GM12878 (cell line): ENCODE measurements at regions not wholly inside any gene's neighbourhood (a gene's known extent, or its start where the extent isn't known, plus 50 kb on each side); places are given as distances from the start of the nearest gene placed in this dataset.

Experiments used
- CEBPZ ChIP-seq: fragments of 150-350 bp; IDR thresholded peaks from 2 replicates; pipeline ENCODE4 v1.6.1; 2016; ENCODE audit warnings: low read depth, low read length
- EP300 ChIP-seq, 2 experiments: fragments of 150-350 bp in 1 of 2; IDR thresholded peaks; 2 replicates each; pipeline ENCODE4 v1.6.1; 2011 to 2012; ENCODE audit warnings: low read depth in 2 of 2, low read length in 2 of 2, borderline replicate concordance in 1 of 2, improper control_type of control experiment in 1 of 2, inconsistent platforms in 1 of 2; ENCODE audit not compliant: control insufficient read depth in 1 of 2
- KDM1A ChIP-seq: fragments of 200-600 bp; sonication (generic); IDR thresholded peaks from 2 replicates; pipeline ENCODE4 v1.6.1; 2016; ENCODE audit warnings: borderline replicate concordance
- POLR2A ChIP-seq: IDR thresholded peaks from 2 replicates; pipeline ENCODE4 v1.6.1; 2011; ENCODE audit warnings: low read depth, mild to moderate bottlenecking, low read length

GRCh38 chr5:34591723-34592122 is 64.4 kb upstream of the RAI14 start:
- TF ChIP-seq CEBPZ (no peak), EP300 (IDR thresholded peaks at IDR 0.05; ENCODE audit: borderline replicate concordance in 1 of 2, control insufficient read depth in 1 of 2, low read depth in 2 of 2, low read length in 2 of 2) (no peak), POLR2A (no peak), KDM1A (no peak)
